GM19452 (cell line): ENCODE measurements at regions not wholly inside any gene's neighbourhood (a gene's known extent, or its start where the extent isn't known, plus 50 kb on each side); places are given as distances from the start of the nearest gene placed in this dataset.
"Not testable (repeated sequence)": the region's sequence is repeated elsewhere in the genome, so short reads cannot be mapped to it uniquely, and the experiment has no call there.

Source experiments
- ATAC-seq: cut with Tn5 transposase; IDR thresholded peaks from one replicate; pipeline ENCODE4 v1.9.1; 2021; ENCODE audit not compliant: unreplicated experiment

DNA sequence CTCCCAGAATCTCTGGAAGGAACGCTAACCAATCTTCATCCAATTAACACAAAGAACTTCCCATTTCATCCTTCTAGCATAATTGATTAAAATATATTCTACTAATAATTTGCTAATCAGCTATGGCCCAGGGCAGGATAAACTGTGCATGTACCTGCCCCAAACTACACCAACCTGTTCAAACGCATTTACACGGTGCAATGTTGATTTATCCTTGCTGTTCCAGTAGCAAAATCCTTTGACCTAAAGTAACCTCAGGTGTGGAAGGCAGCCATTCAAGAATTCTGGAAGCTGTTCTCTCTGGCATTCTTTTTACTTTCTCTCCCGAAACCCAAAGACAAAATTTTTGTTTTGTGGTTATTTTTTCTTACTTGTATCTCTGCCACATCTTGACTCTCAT is 309.4 kb downstream of the ZNF674 start:
- no peak for ATAC-seq

DNA sequence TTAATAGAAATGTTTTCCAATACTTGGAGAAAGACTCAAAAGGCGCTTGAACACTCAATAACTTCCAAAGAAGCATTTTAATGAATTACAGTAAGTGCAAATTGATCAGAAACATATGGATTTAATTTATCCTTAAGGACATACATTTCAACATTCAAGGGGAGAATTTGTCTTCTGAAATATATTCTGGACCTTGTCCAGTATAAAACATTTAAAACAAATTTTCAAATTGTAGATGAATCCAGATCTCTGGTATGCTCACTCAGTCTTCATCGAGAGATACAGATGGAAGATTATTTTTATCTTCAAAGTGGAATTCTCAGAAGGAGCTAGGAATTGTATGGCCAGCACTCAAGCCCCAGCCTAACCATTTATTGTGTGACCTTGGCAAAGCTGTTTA is 310.4 kb downstream of the ZNF674 start:
- ATAC-seq = no peak

DNA sequence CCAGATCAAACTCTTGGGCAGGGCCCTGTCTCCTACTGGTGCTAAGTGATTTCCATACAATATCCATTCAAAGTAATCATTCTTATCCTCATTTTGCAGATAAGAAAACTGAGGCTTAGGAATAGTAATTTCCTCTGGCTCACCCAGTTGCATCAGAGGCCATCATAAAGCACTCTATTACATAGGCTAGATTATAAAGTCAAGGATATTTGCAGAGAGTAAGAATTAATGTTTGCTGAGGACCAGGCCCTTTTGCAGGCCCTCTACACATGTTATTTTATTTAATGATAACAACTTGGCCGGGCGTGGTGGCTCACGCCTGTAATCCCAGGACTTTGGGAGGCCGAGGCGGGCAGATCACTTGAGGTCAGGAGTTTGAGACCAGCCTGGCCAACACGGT is 316.8 kb downstream of the ZNF674 start:
- no peak for ATAC-seq

DNA sequence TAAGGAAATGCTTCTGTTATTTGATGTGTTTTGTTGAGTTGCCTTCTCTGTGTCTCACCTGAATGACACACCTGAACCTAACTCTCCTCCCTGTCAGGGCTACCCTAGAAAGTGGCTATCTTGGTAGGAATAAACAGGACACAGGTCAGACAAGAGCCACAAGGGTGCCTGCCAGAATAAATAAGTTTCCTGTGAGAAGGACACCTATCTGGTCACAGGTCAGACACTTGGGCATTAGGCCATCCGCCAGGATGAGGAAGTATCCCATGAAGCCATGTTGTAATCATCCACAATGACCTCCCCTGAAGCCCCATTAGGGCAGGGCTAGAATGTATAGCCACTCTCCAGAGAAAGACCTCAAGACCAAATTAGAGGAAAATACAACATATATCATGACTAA is 318.8 kb downstream of the ZNF674 start:
- ATAC-seq = no peak

DNA sequence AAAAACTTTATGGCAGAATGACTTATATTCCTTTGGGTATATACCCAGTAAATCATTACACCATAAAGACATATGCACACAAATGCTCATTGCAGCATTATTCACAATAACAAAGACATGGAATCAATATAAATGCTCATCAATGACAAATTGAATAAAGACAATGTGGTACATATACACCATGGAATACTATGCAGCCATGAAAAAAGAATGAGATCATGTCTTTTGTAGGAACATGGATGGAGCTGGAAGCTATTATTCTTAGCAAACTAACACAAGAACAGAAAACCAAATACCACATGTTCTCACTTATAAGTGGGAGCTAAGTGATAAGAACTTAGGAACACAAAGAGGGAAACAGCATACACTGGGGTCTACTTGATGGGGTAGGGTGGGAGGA is 321.7 kb downstream of the ZNF674 start:
- ATAC-seq = not testable (repeated sequence)

DNA sequence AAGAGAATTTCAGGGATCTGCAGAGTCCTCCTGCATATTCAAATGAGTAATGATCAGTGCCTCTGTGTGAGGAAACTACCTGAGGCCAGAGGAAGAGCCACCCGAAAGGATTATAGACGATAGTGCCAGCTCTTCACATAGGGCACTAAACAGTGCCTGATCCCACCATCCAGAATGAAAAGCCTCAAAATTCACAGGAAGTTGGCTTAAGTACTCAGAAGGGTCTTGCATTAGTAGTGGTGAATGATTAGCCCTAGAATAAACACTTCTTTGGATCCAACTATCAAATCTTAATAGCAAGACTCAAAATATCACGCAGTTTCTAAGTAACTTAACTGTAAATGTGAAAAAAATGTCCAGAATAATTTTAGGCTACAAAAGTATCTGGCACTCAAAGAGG is 324.4 kb downstream of the ZNF674 start:
- ATAC-seq = no peak

DNA sequence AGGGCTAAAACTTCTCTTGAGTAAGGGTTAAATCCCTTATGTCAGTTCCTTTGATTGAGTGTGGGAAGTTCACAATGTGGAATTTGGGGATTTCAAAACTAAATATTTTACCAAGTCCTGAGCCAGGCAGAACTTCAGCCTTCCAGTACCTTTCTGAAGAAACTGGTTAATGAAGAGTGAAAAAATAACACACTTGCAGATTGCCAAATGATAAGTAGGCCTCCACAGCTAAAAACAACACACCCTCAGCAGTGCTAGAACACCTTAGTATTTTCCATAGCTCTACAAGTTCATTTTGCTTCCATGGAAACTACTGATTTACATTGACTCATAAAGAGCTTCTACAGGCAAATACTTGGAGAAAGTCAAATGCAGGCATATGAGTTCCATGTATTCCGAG is 326.8 kb downstream of the ZNF674 start:
- ATAC-seq = no peak

DNA sequence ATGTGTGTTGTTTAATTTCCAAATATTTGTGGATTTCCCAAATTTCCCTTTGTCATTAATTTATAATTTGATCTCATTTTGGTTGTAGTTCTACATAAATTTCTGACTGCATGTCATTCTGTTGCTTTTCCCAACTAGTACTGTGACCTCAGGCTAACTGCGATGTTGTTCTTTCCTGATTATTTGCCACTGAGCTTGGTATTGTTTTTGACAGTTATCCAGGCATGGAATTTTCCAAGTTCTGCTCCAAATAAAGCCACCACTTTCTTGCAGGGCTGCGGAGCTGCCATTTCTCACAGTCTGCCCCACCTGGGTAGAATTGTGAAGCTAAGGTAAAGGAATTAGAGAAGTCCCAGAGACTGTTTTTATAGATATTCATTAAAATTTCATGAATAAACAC is 328.8 kb downstream of the ZNF674 start:
- ATAC-seq = no peak

DNA sequence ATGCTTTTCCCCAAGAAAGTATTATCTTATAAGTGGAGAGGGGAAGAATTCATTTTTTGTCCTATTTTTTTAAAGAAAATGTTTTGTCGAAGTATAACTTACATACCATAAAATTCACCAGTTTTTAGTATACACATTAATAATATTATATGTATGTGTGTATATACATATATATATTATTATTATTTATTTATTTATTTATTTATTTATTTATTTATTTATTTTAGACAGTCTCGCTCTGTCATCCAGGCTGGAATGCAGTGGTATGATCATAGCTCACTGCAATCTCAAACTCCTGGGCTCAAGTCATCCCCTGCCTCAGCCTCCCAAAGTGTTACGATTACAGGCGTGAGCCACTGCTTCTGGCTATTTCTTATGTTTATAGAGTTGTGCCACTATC is 334.1 kb downstream of the ZNF674 start:
- ATAC-seq = no peak

DNA sequence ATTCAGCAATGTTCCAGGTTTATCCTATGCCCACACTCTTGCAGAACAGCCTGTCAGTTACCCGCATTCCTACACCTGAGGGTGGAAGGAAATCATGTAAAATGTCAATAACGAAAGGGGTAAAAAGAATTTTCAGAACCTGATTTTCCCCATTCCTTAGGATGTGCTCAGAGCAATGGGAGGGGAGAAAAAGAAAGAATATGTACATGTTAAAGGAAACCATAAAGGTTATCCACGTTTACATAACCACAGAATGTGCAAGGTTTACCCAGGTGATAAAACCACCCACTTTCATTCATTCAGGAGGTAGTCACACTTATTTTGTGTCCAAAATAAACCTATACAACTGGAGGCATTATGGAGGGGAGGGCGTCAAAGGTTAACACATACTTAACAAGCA is 335.5 kb downstream of the ZNF674 start:
- ATAC-seq = no peak

DNA sequence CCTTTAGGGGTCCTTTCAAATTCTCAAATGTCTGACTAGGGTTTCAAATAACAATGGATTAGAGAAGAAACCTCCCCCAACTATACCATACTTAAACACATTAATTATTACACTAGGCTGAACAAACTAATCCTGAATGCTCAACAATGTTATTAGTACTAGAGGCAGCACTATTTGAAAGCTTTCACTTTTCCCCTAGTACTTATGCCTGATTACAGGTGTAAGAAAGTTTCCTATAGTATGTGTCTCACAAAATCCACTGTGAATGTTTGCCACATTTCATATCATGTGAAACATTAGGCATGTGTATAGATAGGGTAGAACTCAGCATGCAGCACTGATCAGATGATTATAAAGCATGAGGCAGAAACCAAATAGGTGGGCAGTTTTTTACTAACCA is 336.2 kb downstream of the ZNF674 start:
- ATAC-seq = no peak

DNA sequence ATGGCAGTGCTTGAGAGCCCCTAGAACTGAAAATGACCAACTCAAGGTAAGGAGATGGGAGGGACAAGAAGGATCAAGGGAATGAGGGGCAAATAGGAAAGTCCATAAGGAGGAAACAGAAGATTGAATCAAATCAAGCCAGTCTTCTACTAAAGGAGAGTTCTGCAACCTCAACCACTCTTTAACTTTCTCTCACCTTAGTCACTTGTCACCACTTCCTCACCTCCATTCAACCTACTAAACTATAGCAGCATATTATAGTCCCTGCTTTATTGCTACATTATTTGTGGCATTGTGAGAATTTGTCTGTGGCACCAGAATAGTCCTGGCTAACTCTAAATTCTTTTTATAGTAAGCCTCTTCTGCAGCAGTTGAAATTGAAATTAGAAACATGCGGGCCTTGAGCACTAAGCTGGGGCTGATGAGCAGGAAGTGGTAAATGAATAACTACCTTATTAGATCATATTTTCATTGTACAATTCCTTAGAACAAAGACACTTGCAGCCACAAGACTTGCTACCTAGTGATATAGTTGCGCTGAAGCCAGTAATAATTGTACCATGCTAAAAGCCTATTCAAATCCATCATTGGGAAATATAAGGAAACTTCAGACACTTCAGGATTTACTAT is 336.9 kb downstream of the ZNF674 start:
- ATAC-seq = peak; percentile 64

DNA sequence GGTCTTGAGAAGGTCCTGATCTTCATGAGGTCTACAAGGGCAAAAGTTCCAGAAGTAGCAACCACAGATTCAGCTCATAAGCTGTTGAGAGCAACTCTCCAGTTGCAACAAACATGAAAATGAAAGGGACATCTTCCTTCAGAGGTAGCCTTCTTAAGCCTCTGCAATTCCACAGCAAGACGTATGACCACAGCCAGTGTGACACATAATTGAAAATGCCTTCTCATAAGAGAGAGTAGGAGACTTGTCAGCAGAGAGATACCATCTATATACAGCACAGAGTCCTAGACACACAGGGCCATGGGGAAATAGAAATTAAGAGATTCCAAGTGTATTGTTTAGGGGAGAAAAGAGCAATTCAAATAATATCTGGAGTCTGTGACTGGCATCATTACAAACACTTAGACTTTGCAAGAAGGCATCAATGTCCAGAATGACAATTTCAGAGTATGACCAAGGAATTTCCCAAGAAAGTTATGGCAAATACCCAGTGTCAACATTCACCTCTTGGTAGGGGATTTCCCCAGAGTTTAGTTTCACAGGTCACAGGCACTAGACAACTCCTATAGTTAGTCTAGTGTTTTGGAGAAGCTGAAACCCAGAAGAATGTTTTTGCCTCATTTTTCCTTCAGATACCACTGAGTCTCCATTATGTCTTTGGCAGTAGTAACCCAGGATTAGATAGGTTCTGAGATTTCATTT is 340.3 kb downstream of the ZNF674 start:
- ATAC-seq = no peak

DNA sequence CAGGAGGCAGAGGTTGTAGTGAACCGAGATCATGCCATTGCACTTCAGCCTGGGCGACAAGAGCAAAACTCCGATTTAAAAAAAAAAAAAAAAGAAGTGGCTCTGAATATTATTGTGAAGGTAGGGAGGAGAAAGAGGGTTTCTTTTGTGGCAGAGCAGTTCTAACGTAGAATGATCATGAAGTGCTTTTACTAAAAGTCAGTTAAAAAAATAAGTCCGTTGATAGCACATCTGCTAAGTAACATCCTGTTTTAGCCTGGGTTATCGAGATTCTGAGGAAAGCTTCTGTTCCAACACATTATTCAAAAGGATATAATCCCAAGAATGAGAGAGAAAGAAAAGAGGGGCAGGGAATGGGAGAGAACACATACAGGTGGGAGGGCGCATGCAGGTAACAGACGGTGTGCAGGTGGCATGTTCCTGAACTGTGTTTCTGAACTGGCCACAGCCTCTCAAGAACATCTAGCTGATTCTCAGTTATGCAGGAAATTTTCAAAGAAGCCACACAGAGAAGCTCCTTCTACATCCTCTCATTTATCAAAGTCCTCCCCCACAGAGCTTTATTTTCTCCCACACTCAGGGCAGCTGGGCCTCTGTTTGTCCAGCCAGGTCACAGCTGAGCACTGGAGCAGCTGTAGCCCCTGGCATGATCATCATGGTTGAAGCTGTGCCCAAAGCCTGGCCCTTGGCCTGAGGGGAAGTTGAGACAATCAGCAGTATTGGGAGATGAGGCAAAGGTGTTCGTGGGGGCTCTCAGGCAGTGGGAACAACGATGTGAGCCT is 342.3 kb downstream of the ZNF674 start:
- ATAC-seq = no peak

DNA sequence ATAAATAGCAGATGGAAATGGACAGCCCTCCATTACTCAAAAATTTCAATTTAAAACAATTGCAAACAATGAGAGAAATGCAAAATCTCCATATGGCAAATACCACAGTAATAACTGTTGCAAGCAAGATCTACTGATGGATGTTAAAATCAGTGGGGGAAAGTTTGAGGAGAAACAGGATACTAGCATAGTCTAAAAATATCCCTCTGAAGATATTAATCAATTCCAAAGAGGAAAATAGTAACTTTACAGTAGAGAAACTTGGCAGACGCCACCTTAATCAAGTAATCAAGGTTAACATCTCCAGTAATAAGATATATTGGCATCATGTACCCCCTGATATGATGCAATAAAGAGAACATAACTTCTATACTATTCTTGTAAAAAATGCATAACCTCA is 344.8 kb downstream of the ZNF674 start:
- ATAC-seq = no peak

DNA sequence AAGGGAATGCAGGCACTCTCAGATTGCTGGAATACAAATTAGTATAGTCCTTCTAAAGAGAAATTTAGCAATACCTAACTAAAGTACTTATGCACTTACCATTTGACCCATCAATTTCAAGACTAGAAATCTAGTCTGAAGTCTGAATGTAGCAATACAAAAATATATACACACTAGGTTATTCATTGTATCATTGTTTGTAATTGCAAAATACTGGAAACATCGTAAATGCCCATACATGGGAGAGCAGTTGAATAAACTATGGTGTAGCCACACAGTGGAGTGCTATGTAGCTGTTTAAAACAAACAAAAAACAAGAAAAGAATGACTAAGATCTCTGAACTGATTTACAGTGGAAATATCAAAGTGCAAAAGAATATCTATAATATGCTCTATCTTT is 346.4 kb downstream of the ZNF674 start:
- no peak for ATAC-seq

DNA sequence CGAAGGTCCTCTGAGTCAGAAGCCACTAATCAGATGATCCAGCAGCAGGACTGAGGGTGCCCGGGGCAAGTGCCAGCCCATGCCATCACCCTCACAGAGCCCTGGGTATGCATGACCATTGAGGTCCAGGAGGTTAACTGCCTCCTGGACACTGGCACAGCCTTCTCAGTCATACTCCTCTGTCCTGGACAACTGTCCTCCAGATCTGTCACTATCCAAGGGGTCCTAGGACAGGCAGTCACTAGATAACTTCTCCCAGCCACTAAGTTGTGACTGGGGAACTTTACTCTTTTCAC is 358.5 kb downstream of the ZNF674 start:
- ATAC-seq = not testable (repeated sequence)

DNA sequence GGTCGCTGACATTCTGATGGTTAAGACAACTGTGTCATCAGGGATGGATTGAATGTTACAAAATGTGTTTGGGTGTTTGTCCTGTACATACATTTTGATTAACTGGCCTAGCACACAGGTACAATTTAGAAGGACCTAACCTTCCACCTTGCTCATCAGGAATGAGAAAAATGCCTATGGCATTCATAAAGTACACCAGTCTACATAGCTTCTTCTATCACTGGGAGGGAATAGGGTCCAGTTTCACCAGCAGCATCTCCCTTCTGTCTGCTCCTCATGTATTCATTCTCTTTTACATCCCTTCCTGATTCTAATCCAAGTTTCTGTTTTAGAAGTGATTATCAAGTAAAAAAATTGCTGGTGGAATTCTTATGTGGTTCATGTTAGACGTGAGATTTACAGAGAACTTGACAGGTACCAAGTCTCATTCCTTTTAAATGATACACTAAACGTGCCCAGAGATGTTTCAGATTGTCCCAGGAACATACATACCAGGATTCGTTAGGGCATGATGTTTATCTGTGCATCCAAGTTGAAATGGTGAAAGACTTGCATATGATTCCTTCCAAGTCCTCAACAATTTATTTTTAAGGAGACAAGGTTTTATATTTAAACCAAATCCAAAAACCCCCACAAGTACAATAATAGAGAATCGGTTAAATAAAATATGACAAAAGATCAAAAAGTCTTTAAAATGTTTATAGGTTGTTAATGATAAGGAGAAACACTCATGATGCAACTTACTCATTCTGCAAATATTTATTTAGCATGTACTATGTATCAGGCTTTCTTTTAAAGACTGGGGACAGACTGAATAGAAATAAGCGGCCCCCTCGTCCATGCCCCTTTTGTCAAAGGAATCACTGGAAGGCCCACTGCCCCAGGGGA is 359.1 kb downstream of the ZNF674 start:
- no peak for ATAC-seq

DNA sequence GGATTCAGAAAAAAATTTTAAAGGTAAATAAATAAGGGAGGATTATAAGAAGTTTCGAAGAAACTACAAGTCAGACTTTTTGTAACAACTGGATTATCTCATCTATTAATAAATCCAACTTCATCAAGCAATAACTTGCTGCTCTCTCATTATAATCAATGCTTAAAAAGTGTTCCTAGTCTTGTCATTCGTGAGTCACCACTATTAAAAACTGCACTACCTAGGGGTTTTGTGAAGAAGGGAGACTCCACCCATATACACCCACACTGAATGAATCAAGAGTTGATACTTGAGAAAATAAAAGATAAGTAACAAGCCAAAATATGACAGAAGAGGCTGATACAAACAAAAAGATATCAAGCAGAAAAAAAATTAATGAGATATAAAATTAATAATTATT is 360.5 kb downstream of the ZNF674 start:
- ATAC-seq = no peak

DNA sequence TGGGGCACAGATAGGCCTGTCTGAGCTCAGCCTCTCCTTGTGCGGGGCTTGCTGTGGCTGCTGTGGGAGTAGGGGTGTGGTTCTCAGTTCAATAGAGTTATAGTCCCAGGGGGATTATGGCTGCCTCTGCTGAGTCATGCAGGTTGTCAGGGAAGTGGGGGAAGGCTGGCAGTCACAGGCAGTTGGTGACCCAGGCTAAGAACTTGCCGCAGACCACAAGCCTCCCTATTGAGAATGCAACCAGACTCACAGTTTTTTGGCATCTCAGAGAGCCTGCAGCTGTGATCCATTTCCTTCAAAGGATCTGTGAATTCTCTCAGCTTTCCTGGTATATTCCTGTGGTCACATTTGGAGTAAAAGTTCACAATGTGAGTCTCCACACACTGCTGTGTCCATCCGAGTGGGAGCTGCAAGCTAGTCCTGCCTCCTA is 364.9 kb downstream of the ZNF674 start:
- peak; percentile 96 for ATAC-seq

DNA sequence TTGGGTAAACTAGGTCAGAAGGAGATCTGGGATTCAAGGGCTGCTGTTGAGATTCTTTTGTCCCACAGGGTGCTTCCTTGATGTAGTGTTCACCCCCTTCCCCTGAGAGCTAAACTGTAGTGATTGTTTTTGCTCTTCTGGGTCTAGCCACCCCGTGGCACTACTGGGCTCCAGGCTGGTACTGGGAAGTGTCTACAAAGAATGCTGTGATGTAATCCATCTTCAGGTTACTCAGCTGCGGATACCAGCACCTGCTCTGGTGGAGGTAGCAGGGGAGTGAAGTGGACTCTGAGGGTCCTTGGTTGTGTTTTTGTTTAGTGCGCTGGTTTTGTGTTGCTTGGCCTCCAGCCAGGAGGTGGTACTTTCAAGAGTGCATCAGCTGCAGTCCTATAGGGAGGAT is 365.5 kb downstream of the ZNF674 start:
- no peak for ATAC-seq
